ENCODE measurements at regions not wholly inside any gene's neighbourhood (a gene's known extent, or its start where the extent isn't known, plus 50 kb on each side); places are given as distances from the start of the nearest gene placed in this dataset.

GRCh38 chr12:107449891-107450290, 235.7 kb upstream of the PWP1 start:
- DNase-seq, result no peak

- DNase-seq, result no peak
Observed at GRCh38 chr12:107450541-107450940, 235.1 kb upstream of the PWP1 start.

- no peak for DNase-seq
Observed at GRCh38 chr12:107451246-107451645, 234.4 kb upstream of the PWP1 start.

GRCh38 chr12:107454109-107454830, 231.3 kb upstream of the PWP1 start:
- no peak for DNase-seq

GRCh38 chr12:107457362-107457935, 228.2 kb upstream of the PWP1 start:
- DNase-seq, result no peak

GRCh38 chr12:107458163-107458562, 227.4 kb upstream of the PWP1 start:
- no peak for DNase-seq

GRCh38 chr12:107458990-107459389, 226.6 kb upstream of the PWP1 start:
- no peak for DNase-seq

- no peak for DNase-seq
Observed at GRCh38 chr12:107459641-107460040, 226.0 kb upstream of the PWP1 start.

- no peak for DNase-seq
Observed at GRCh38 chr12:107461222-107461975, 224.2 kb upstream of the PWP1 start.

GRCh38 chr12:107462428-107463332, 222.9 kb upstream of the PWP1 start:
- DNase-seq, result no peak

GRCh38 chr12:107464644-107465043, 221.0 kb upstream of the PWP1 start:
- no peak for DNase-seq

- DNase-seq, result no peak
Observed at GRCh38 chr12:107465625-107466024, 220.0 kb upstream of the PWP1 start.

GRCh38 chr12:107467716-107468115, 217.9 kb upstream of the PWP1 start:
- DNase-seq, result no peak

- no peak for DNase-seq
Observed at GRCh38 chr12:107468182-107468581, 217.4 kb upstream of the PWP1 start.

- no peak for DNase-seq
Observed at GRCh38 chr12:107469011-107469410, 216.6 kb upstream of the PWP1 start.

GRCh38 chr12:107470645-107471044, 215.0 kb upstream of the PWP1 start:
- DNase-seq, result no peak

- no peak for DNase-seq
Observed at GRCh38 chr12:107472308-107472707, 213.3 kb upstream of the PWP1 start.

- DNase-seq, result no peak
Observed at GRCh38 chr12:107474099-107474498, 211.5 kb upstream of the PWP1 start.

- DNase-seq, result no peak
Observed at GRCh38 chr12:107474639-107475539, 210.7 kb upstream of the PWP1 start.

- DNase-seq, result no peak
Observed at GRCh38 chr12:107475900-107476299, 209.7 kb upstream of the PWP1 start.

GRCh38 chr12:107477018-107477417, 208.6 kb upstream of the PWP1 start:
- DNase-seq, result no peak

Measured in GOT3 (cell line).